Type B pancreatic cell (in vitro differentiated cells): ENCODE measurements at regions not wholly inside any gene's neighbourhood (a gene's known extent, or its start where the extent isn't known, plus 50 kb on each side); places are given as distances from the start of the nearest gene placed in this dataset.

Source experiments
- DNase-seq: peaks from one replicate; pipeline ENCODE4 v3.0.0; 2021; ENCODE audit warnings: mixed read lengths; ENCODE audit not compliant: unreplicated experiment; ENCODE audit errors: extremely low spot score
- H3K27ac Mint-ChIP-seq: 2 replicates; pipeline ENCODE4 v1.8.0; 2021; ENCODE audit warnings: mild to moderate bottlenecking, mixed read lengths
- H3K27me3 Mint-ChIP-seq: 2 replicates; pipeline ENCODE4 v1.8.0; 2021; ENCODE audit warnings: mixed read lengths
- H3K36me3 Mint-ChIP-seq: 2 replicates; pipeline ENCODE4 v1.8.0; 2021; ENCODE audit warnings: mixed read lengths
- H3K4me1 Mint-ChIP-seq: one replicate; pipeline ENCODE4 v1.8.0; 2021; ENCODE audit warnings: mixed read lengths; ENCODE audit not compliant: unreplicated experiment
- H3K4me3 Mint-ChIP-seq: 2 replicates; pipeline ENCODE4 v1.8.0; 2021; ENCODE audit warnings: mild to moderate bottlenecking, mixed read lengths
- H3K9me3 Mint-ChIP-seq: 2 replicates; pipeline ENCODE4 v1.8.0; 2021; ENCODE audit warnings: mixed read lengths
- TF ChIP-seq, protein P1 (sequence below): fragments of 200-600 bp; sonication (generic); conservative IDR thresholded peaks from 2 replicates; pipeline ENCODE4 v1.5.0; 2021; ENCODE audit warnings: antibody characterized with exemption, mild to moderate bottlenecking

DNA sequence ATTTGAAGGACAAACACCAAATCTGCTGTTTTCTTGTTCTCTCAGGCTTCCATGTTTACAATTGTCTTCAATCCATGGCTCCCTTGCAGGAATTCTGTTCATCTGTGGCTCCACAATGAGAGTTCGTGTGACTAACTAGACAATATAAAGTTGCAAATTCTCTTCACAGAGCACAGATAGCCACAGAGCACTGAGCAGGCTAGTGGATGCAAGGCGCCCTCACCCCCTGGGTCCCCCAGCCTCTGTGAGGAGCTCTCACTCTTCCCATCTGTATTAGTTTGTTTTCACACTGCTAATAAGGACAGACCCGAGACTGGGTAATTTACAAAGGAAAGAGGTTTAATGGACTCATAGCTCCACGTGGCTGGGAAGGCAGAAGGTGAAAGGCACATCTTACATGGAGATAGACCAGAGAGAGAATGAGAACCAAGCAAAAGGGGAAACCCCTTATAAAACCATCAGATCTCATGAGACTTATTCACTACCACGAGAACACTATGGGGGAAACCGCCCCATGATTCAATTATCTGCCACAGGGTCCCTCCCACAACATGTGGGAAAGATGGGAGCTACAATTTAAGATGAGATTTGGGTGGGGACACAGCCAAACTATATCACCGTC is 82.5 kb upstream of the STX18 start:
- Mint-ChIP-seq H3K4me1 (peaks cover 32% of the 10 kb centered on the region), H3K27me3 (no peaks in the 10 kb centered on the region), H3K36me3 (peaks cover 4% of the 10 kb centered on the region), H3K9me3 (peaks cover 6% of the 10 kb centered on the region), H3K27ac (no peak overlapping the region), H3K4me3 (no peak overlapping the region)
- TF ChIP-seq, protein P1, sequence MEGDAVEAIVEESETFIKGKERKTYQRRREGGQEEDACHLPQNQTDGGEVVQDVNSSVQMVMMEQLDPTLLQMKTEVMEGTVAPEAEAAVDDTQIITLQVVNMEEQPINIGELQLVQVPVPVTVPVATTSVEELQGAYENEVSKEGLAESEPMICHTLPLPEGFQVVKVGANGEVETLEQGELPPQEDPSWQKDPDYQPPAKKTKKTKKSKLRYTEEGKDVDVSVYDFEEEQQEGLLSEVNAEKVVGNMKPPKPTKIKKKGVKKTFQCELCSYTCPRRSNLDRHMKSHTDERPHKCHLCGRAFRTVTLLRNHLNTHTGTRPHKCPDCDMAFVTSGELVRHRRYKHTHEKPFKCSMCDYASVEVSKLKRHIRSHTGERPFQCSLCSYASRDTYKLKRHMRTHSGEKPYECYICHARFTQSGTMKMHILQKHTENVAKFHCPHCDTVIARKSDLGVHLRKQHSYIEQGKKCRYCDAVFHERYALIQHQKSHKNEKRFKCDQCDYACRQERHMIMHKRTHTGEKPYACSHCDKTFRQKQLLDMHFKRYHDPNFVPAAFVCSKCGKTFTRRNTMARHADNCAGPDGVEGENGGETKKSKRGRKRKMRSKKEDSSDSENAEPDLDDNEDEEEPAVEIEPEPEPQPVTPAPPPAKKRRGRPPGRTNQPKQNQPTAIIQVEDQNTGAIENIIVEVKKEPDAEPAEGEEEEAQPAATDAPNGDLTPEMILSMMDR, result no peak
- DNase-seq, result no peak

DNA sequence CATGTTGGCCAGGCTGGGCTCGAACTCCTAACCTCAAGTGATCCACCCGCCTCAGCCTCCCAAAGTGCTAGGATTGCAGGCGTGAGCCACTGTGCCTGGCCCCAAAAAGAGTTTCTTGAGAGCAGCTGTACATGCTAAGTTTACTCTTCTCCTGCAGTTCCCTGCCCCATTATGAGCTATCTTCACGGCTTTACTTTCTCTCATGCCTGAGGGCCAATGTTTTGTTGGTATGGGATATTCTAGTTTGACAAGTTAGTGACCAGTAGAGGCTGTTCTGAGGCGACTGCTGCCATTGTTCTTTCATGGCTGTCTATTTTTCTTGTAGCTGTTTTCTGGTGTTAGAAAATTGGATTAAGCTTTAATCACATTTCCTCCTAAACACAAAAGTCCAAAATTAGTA is 78.0 kb upstream of the STX18 start:
- peaks cover 4% of the 10 kb centered on the region for H3K36me3 Mint-ChIP-seq
- TF ChIP-seq, protein P1, result no peak
- H3K9me3 Mint-ChIP-seq, result peaks cover 6% of the 10 kb centered on the region
- no peak overlapping the region for H3K27ac Mint-ChIP-seq
- no peak for DNase-seq
- H3K4me1 Mint-ChIP-seq, result peaks cover 31% of the 10 kb centered on the region
- no peaks in the 10 kb centered on the region for H3K27me3 Mint-ChIP-seq
- no peak overlapping the region for H3K4me3 Mint-ChIP-seq

DNA sequence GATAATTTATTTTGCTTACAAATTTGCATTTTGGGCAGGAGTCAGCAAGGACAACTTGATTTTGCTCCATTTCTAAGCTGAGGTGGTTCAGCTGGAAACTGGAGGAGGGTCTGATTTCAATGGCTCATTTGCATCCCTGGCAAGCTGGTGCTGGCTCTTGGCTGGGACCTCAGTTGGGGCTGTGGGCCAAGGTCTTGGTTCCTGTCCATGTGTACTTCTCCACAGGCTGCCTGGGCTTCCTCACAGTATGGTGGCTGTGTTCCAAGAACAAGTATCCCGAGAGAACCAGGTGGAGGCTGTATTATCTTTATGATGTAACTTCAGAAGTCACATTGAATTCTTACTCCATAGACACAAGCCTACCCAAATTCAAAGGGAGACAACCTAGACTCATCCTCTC is 77.0 kb upstream of the STX18 start:
- Mint-ChIP-seq H3K4me1 (peaks cover 26% of the 10 kb centered on the region), H3K27ac (no peak overlapping the region), H3K36me3 (peaks cover 8% of the 10 kb centered on the region), H3K9me3 (no peaks in the 10 kb centered on the region), H3K4me3 (no peak overlapping the region), H3K27me3 (no peaks in the 10 kb centered on the region)
- TF ChIP-seq, protein P1, result no peak
- DNase-seq, result no peak

DNA sequence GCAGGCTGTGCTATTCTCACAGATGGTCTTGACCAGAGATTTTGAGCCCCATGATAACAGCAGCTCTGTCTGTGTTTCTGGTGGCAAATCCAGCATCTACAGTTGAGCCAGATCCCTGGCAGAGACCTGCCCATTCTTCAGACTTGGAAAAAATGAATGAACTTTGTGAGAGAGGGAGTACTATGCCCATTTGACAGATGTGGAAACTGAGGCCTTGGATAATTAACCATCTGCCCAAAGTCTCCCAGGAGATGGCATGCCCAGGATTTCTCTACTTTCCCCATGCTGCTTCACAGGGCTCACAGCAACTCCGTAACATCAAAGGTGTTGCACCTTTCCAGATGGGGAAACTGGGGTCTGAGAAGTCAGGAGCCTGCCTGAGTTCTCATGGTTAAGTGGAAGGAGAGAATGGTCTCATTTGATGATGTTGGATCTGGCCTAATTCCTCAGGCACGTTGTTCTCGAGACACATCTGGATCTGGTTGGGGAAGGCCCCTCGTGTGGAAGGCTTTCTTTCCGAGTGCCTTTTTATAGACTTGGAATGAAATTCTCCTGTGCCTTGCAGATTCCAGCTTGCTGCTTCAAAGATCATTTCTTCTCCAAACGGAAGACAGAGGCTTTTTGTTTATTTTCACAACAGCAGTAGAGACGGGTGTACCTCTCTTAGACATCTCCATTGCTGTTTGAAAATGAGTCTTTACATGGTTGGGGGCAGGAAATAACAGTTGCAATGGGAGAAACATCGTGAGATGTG is 73.3 kb upstream of the STX18 start:
- no peak for DNase-seq
- no peaks in the 10 kb centered on the region for H3K27me3 Mint-ChIP-seq
- no peak overlapping the region for H3K4me3 Mint-ChIP-seq
- H3K27ac Mint-ChIP-seq, result no peak overlapping the region
- H3K4me1 Mint-ChIP-seq, result peaks cover 31% of the 10 kb centered on the region
- TF ChIP-seq, protein P1, result no peak
- no peaks in the 10 kb centered on the region for H3K9me3 Mint-ChIP-seq
- peaks cover 10% of the 10 kb centered on the region for H3K36me3 Mint-ChIP-seq

DNA sequence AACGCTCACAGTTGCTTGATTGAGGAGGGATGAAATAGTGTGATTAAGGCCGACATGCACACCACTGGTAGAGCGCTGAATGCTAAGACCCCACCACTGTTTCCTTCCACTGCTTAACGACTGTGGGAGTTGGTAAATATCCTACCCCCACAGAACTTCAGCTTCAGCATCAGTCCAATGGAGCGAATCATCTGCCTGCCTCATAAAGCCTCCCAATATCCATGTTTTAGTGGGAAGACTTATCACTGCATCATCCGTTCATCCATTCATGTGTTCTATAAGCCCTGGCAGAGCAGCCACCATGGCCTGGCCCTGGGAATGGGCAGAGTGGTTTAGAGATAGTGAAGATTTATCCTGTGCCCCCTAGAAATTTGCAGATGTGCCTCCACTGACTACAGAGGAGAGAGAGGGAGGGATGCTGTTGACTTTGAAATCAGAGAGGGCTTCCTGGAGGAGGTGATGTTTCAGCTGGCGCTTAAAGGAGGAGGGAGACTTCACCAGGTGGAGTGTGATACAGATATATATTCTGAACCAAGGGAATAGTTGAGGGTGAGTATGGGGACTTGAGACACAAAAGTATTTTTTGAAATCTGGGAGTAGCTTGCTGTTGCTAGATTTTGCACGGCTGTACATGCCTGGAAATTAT is 71.9 kb upstream of the STX18 start:
- Mint-ChIP-seq H3K4me3 (no peak overlapping the region), H3K27ac (peak overlapping the region; percentile 12), H3K27me3 (no peaks in the 10 kb centered on the region), H3K4me1 (peaks cover 28% of the 10 kb centered on the region), H3K36me3 (peaks cover 10% of the 10 kb centered on the region), H3K9me3 (no peaks in the 10 kb centered on the region)
- no peak for DNase-seq
- TF ChIP-seq, protein P1, result no peak
